ENCODE measurements at regions not wholly inside any gene's neighbourhood (a gene's known extent, or its start where the extent isn't known, plus 50 kb on each side); places are given as distances from the start of the nearest gene placed in this dataset.

GRCh38 chr3:102144063-102144462 lies 290.8 kb upstream of the ZPLD1 start:
- Histone ChIP-seq H3K9me3 (no peaks in the 10 kb centered on the region), H3K27ac (no peak overlapping the region), H3K36me3 (no peaks in the 10 kb centered on the region), H3K4me1 (no peaks in the 10 kb centered on the region), H3K4me3 (no peak overlapping the region), H3K27me3 (no peaks in the 10 kb centered on the region)
- TF ChIP-seq POLR2A (IDR thresholded peaks at IDR 0.05) (no peak), CTCF (IDR thresholded peaks at IDR 0.05) (no peak)
- DNase-seq: no peak

DNA sequence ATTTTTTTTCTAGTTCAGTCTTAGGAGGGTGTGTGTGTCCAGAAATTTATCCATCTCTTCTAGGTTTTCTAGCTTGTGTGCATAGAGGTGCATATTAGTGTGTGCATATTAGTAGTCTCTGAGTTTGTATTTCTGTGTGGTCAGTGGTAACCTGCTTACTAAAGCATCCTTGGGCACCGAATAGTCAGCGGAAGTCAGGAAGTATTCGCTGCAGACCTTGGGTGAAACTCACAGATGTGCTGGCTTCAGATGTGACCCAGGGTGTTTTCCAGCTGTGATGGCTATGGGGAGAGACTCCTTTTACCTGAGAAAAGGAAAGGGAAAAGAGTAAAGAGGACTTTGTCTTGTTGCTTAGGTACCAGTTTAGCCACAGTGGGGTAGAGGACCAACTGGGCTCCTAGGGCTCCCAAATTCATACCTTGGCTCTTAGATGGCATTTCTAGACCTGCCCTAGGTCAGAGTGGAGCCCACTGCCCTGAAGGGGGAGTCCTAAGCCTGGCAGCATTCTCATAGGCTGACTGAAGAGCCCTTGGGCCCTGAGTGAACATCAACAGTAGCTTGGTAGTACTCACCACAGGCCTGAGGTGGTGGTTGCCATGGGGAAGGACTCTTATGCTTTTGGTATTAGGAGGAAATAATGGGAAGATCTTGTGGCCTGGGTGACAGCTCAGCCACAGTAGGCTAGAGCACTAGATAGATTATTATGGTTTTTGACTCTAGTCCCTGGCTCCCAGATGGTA lies 286.0 kb upstream of the ZPLD1 start:
- no peak for TF ChIP-seq POLR2A (IDR thresholded peaks at IDR 0.05)
- no peak for TF ChIP-seq CTCF (IDR thresholded peaks at IDR 0.05)
- H3K9me3 ChIP-seq: peaks cover 0 to 4% (median 0%) of the 10 kb centered on the region in 4 donors
- no peak for DNase-seq
- H3K27me3 ChIP-seq: no peaks in the 10 kb centered on the region
- H3K4me3 ChIP-seq: no peak overlapping the region
- H3K4me1 ChIP-seq: no peaks in the 10 kb centered on the region
- H3K27ac ChIP-seq: no peak overlapping the region
- H3K36me3 ChIP-seq: no peaks in the 10 kb centered on the region

GRCh38 chr3:102151935-102152334 lies 282.9 kb upstream of the ZPLD1 start:
- Histone ChIP-seq H3K4me1 (no peaks in the 10 kb centered on the region), H3K4me3 (no peak overlapping the region), H3K27me3 (no peaks in the 10 kb centered on the region), H3K27ac (no peak overlapping the region), H3K36me3 (no peaks in the 10 kb centered on the region), H3K9me3 (peaks cover 0 to 4% (median 0%) of the 10 kb centered on the region in 4 donors)
- TF ChIP-seq CTCF (IDR thresholded peaks at IDR 0.05) (no peak), POLR2A (IDR thresholded peaks at IDR 0.05) (no peak)
- no peak for DNase-seq

DNA sequence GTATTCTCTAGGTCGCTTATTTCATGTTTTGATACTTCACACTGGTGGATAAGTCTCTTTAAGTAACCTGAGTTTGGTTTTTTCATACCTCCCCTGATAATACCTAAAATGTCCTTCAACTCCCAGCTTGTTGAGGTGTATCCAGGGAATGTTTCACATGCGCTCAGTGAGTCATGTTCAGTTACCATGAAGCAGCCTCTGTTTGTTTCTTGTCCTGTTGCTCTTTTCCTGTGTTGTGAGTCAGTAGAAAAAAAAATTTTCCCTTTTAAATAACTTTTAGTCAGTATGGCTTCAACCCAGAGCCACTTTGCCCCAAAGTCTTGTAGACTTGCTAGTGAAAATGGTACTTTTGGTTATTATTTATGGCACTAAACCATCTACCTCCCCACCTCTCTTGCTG lies 278.4 kb upstream of the ZPLD1 start:
- no peak overlapping the region for H3K27ac ChIP-seq

GRCh38 chr3:102158080-102158740 lies 276.6 kb upstream of the ZPLD1 start:
- Histone ChIP-seq H3K36me3 (no peaks in the 10 kb centered on the region), H3K4me3 (no peak overlapping the region), H3K9me3 (no peaks in the 10 kb centered on the region), H3K27ac (no peak overlapping the region), H3K27me3 (no peaks in the 10 kb centered on the region), H3K4me1 (no peaks in the 10 kb centered on the region)
- TF ChIP-seq CTCF (IDR thresholded peaks at IDR 0.05) (no peak), POLR2A (IDR thresholded peaks at IDR 0.05) (no peak)
- no peak for DNase-seq

More for the DNA sequence above, 278.4 kb upstream of the ZPLD1 start:
- Histone ChIP-seq H3K4me1 (no peaks in the 10 kb centered on the region), H3K36me3 (no peaks in the 10 kb centered on the region), H3K9me3 (peaks cover 0 to 4% (median 0%) of the 10 kb centered on the region in 4 donors), H3K27me3 (no peaks in the 10 kb centered on the region), H3K4me3 (no peak overlapping the region)
- TF ChIP-seq CTCF (IDR thresholded peaks at IDR 0.05) (no peak), POLR2A (IDR thresholded peaks at IDR 0.05) (no peak)
- no peak for DNase-seq

Data from Peyer's patch (tissue), 4 donors.